Naive thymus-derived CD4-positive, alpha-beta T cell (primary cell): ENCODE measurements at regions not wholly inside any gene's neighbourhood (a gene's known extent, or its start where the extent isn't known, plus 50 kb on each side); places are given as distances from the start of the nearest gene placed in this dataset.
"Not testable (repeated sequence)": the region's sequence is repeated elsewhere in the genome, so short reads cannot be mapped to it uniquely, and the experiment has no call there.

ENCODE experiments used
- ATAC-seq: fragments of 150-1000 bp; cut with Tn5 transposase; 2 replicates; pipeline ENCODE4 v1.10.0; 2021; ENCODE audit warnings: mild to moderate bottlenecking, moderate library complexity
- CTCF ChIA-PET: fragments of 350-600 bp; sonication (Branson Sonifier 250); formaldehyde crosslinking; loops from one replicate; lab custom pipeline; 2021; ENCODE audit warnings: antibody characterized with exemption; lab: Charles Lee
- POLR2A ChIA-PET: fragments of 350-600 bp; sonication (Branson Sonifier 250); formaldehyde crosslinking; loops from one replicate; lab custom pipeline; 2021; ENCODE audit warnings: antibody characterized with exemption, inconsistent platforms; lab: Charles Lee
- DNase-seq, 9 donors: peaks; one replicate each; pipeline versions ENCODE4 v3.0.0 to v3.0.0-alpha.2; 2020 to 2022; ENCODE audit warnings: mixed read lengths in 1 of 9
- H3K27ac ChIP-seq: one replicate; pipeline ENCODE4 v1.7.0; 2013; ENCODE audit warnings: mild to moderate bottlenecking, low read depth, low read length, moderate library complexity
- H3K27me3 ChIP-seq, 2 donors: one replicate each; pipeline ENCODE4 v1.7.0; 2013; ENCODE audit warnings: low read length in 2 of 2, mild to moderate bottlenecking in 2 of 2, moderate library complexity in 2 of 2; ENCODE audit not compliant: control insufficient read depth in 2 of 2, insufficient read depth in 2 of 2
- H3K36me3 ChIP-seq, 3 experiments: 1 replicate in 2 of 3; 2 replicates in 1 of 3; pipeline ENCODE4 v1.7.0; 2013; ENCODE audit warnings: low read length in 3 of 3, mild to moderate bottlenecking in 3 of 3, moderate library complexity in 1 of 3; ENCODE audit not compliant: insufficient read depth in 3 of 3, control insufficient read depth in 2 of 3
- H3K4me1 ChIP-seq, 2 donors: one replicate each; pipeline ENCODE4 v1.7.0; 2013; ENCODE audit warnings: low read length in 2 of 2, mild to moderate bottlenecking in 2 of 2, moderate library complexity in 1 of 2; ENCODE audit not compliant: control insufficient read depth in 2 of 2, insufficient read depth in 2 of 2
- H3K4me3 ChIP-seq: 2 replicates; pipeline ENCODE4 v1.7.0; 2013; ENCODE audit warnings: mild to moderate bottlenecking, low read length
- H3K9me3 ChIP-seq, 3 experiments: 1 replicate in 2 of 3; 2 replicates in 1 of 3; pipeline ENCODE4 v1.7.0; 2013; ENCODE audit warnings: low read length in 3 of 3; ENCODE audit not compliant: control insufficient read depth in 2 of 3
- H3K27ac Mint-ChIP-seq, 9 donors: one replicate each; pipeline ENCODE4 v1.8.0; 2020 to 2022; ENCODE audit warnings: mixed read lengths in 9 of 9, mild to moderate bottlenecking in 8 of 9, moderate library complexity in 5 of 9, inconsistent platforms in 2 of 9
- H3K27me3 Mint-ChIP-seq, 5 donors: one replicate each; pipeline ENCODE4 v1.8.0; 2021 to 2022; ENCODE audit warnings: mixed read lengths in 5 of 5, mild to moderate bottlenecking in 1 of 5
- H3K36me3 Mint-ChIP-seq, 5 donors: one replicate each; pipeline ENCODE4 v1.8.0; 2020 to 2022; ENCODE audit warnings: mixed read lengths in 5 of 5, mild to moderate bottlenecking in 3 of 5, inconsistent platforms in 1 of 5
- H3K4me1 Mint-ChIP-seq, 7 donors: one replicate each; pipeline ENCODE4 v1.8.0; 2020 to 2022; ENCODE audit warnings: mixed read lengths in 7 of 7, mild to moderate bottlenecking in 3 of 7, inconsistent platforms in 1 of 7
- H3K4me3 Mint-ChIP-seq, 10 donors: one replicate each; pipeline ENCODE4 v1.8.0; 2020 to 2022; ENCODE audit warnings: mild to moderate bottlenecking in 10 of 10, mixed read lengths in 10 of 10, moderate library complexity in 6 of 10, inconsistent platforms in 2 of 10
- H3K9me3 Mint-ChIP-seq, 11 donors: one replicate each; pipeline ENCODE4 v1.8.0; 2020 to 2022; ENCODE audit warnings: mixed read lengths in 11 of 11, mild to moderate bottlenecking in 4 of 11, inconsistent platforms in 1 of 11, moderate library complexity in 1 of 11
- intact Hi-C, 2 donors: fragments of 100-400 bp; cut with micrococcal nuclease; formaldehyde crosslinking; loops; one replicate each; pipeline ENCODE4 v1.15.1; 2023

DNA sequence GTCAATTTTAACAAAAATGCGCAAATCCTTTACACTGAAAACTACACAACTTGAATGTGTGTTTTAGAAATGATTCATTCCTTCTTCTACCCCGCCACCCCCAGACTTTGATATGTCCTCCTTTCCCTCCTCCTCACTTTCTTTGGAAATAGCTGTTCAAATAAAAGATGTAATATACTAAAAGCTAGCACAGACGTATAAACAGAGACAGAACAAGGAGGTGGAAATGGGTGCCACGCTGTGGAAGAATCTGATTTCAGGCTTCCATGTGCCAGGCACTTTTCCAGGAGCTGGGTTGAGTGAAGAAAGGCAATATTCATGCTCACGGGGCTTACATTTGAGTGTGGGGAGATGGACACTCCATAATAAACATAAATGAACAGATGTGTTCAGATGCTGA is 246.6 kb downstream of the ZNF92 start:
- ATAC-seq, DNase-seq, intact Hi-C loops, H3K36me3 ChIP-seq, H3K27me3 ChIP-seq, H3K9me3 Mint-ChIP-seq, H3K27ac ChIP-seq, H3K27ac Mint-ChIP-seq, H3K4me1 Mint-ChIP-seq, H3K36me3 Mint-ChIP-seq, H3K4me1 ChIP-seq, CTCF ChIA-PET, H3K4me3 Mint-ChIP-seq, H3K9me3 ChIP-seq, H3K4me3 ChIP-seq, POLR2A ChIA-PET: not testable (repeated sequence)
- peaks cover 19 to 47% (median 33%) of the 10 kb centered on the region in 5 donors for H3K27me3 Mint-ChIP-seq

DNA sequence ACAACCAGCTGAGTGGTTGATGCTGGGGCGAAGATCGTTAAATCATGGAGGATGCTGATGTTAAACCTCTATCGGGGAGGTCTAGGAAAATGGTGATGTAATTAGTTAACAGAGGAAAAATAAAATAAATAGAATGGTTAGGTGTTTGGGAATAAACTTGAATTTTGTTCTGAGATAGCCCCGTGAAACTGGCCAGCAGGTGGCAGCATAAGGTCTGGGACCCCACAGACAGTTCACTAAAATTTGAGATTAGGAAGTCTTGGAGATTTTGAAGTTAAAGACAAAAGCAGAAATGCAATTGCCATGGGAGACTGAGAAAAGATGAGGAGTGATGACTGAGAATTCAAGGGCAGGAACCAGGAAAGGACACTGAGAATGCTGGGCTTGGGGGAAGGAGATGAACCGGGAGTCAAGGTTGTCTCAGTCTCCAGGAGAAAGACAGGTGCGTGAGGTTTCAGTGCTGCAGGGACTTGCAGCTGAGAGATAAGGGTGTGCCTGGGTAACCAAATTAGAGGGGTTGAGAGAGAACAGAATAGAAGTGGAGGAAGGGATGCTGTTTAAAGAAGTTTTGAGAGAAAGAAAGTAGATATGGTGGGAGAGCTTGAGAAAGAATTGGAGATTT is 248.0 kb downstream of the ZNF92 start:
- H3K4me1 ChIP-seq, H3K27ac ChIP-seq, H3K36me3 ChIP-seq, intact Hi-C loops, POLR2A ChIA-PET, H3K9me3 ChIP-seq, H3K27ac Mint-ChIP-seq, H3K4me1 Mint-ChIP-seq, H3K36me3 Mint-ChIP-seq, H3K9me3 Mint-ChIP-seq, H3K4me3 Mint-ChIP-seq, H3K4me3 ChIP-seq, H3K27me3 ChIP-seq: not testable (repeated sequence)
- CTCF ChIA-PET, result interaction anchor here (0.6 kb wide), 1 partner anchor 565 kb away, joined by 3 read pairs; no protein-coding TSS in a partner anchor
- peaks cover 22 to 42% (median 31%) of the 10 kb centered on the region in 5 donors for H3K27me3 Mint-ChIP-seq
- peak; percentile 37 for ATAC-seq
- DNase-seq, result peak in 4 of 9 donors; percentile 2 to 13 (median 10)

DNA sequence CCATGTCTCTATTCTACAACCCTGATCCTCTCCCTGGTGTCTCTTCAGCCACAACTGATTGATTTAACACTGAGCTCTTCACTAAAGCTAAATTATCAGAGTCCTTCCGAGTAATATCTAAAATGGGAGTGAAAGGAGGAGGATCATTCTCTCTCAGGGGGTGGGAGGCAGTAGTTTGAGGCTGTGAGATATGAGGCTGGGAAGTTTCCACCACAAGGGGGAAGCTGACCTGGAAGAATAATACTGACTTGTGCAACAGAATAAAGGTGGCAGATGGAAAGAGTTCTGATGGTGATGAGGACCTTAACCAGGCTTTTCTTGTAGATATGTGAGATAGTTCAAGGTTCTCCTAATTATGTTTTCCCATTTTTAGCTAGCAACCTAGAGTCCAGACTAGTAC is 241.6 kb upstream of the VKORC1L1 start:
- H3K4me1 ChIP-seq, POLR2A ChIA-PET, intact Hi-C loops, ATAC-seq, H3K4me1 Mint-ChIP-seq, H3K4me3 Mint-ChIP-seq, H3K27me3 ChIP-seq, H3K9me3 ChIP-seq, H3K36me3 ChIP-seq, H3K36me3 Mint-ChIP-seq, H3K27me3 Mint-ChIP-seq, H3K9me3 Mint-ChIP-seq, H3K27ac ChIP-seq, DNase-seq, CTCF ChIA-PET, H3K4me3 ChIP-seq, H3K27ac Mint-ChIP-seq: not testable (repeated sequence)

DNA sequence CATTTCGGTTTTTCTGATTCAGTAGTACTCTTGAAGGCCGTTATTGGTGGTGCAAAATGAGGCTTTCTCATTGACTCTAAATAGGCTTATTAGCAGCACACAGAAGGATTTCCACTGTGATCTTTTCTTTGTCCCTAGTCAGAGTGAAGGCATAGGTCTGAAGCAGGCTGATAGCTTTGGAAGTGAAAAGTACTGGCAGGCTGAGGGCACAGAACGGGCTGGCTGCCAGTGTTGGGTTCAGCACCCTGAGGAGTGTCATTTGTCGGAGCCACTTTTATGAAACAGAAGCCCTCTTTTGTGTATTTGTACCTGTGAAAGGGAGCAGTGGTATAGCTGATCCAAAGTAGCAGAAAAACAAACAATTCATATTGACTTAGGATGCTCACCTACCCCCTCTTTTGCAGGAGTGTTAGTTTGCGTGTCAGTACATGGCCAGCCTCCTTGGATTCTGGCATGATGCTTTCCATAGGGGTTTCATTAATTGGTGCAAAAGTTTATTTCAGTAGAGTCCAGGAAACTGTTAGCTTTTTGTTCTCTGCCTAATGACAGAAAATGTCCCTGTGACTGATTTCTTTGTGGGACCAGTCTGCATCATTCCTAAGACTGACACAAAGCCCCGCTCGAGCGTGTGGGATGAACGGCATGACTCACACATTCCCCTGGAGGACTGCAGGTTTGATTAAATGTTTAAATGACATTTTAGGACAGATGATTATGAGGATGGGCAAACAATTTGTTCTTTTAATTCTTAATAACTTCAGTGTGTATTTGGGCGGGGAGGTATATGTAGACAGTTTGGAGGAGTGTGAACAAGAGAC is 239.1 kb upstream of the VKORC1L1 start:
- H3K27me3 Mint-ChIP-seq, H3K9me3 Mint-ChIP-seq, DNase-seq, ATAC-seq, H3K36me3 ChIP-seq, CTCF ChIA-PET, H3K4me1 Mint-ChIP-seq, H3K4me3 ChIP-seq, H3K27ac ChIP-seq, POLR2A ChIA-PET, H3K27me3 ChIP-seq, H3K4me1 ChIP-seq, H3K36me3 Mint-ChIP-seq, H3K4me3 Mint-ChIP-seq, H3K9me3 ChIP-seq, intact Hi-C loops, H3K27ac Mint-ChIP-seq: not testable (repeated sequence)

DNA sequence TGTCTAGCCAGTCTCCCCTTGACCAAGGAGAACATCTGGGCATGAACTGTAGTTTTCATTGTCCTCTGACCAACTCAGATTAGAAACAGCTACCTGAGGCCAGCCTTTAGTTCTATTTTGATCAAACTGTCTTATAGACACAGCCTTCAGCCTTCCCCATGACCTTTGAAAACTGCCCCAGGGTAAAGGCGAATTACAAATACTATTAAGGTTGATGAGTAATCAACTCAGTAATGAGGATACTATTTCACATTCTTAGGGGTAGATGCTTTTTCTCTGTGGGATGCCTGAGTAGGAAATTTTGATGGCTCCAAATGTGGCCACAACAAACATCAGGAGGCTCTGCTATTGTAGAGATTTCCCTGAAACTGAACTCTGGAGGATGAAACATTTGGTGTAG is 234.0 kb upstream of the VKORC1L1 start:
- H3K36me3 Mint-ChIP-seq, H3K4me3 ChIP-seq, intact Hi-C loops, DNase-seq, H3K4me1 Mint-ChIP-seq, ATAC-seq, H3K4me3 Mint-ChIP-seq, H3K27me3 ChIP-seq, H3K9me3 Mint-ChIP-seq, H3K27ac Mint-ChIP-seq, H3K36me3 ChIP-seq, H3K9me3 ChIP-seq, H3K4me1 ChIP-seq, POLR2A ChIA-PET, H3K27ac ChIP-seq, CTCF ChIA-PET, H3K27me3 Mint-ChIP-seq: not testable (repeated sequence)

DNA sequence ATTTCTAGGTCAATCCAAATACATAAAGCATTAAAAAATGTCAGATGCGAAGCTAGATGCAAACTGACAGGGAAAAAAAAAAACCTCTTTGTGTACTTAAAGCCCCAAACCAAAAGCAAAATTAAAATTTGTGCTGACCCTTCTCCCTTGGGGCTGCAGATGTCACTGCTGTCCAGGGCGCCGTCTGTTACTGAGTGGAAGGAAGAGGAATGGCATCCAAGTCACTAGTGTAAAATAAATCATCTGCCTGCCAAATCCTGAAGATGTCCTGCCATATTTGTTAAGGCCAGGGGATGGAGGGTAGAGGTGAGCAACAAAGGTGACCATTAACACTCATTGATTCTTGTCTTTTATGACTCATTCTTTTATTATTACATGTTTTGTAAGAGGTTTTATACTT is 233.2 kb upstream of the VKORC1L1 start:
- H3K4me3 ChIP-seq, H3K4me1 ChIP-seq, H3K27ac ChIP-seq, H3K9me3 Mint-ChIP-seq, intact Hi-C loops, ATAC-seq, CTCF ChIA-PET, H3K4me1 Mint-ChIP-seq, POLR2A ChIA-PET, H3K27me3 Mint-ChIP-seq, H3K27ac Mint-ChIP-seq, H3K27me3 ChIP-seq, H3K36me3 ChIP-seq, H3K36me3 Mint-ChIP-seq, DNase-seq, H3K9me3 ChIP-seq, H3K4me3 Mint-ChIP-seq: not testable (repeated sequence)

DNA sequence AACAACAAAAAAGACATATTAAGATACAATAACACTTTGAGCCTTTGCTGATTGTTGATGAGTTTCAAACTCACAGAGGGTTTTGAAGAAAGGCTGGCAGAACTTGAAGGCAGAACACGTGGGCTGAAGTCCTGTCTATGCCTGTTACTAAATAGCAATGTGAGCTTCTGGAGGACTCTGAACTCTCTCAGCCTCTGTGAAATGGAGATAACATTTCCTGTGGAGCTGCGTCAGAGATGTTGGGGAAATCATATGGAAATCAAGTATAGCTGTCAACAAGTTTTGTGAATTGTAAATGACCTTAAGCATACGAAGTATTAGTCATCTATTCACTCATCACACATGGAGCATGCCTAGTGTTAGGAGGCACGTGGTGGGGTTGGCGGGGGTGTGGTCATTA is 229.4 kb upstream of the VKORC1L1 start:
- intact Hi-C loops, H3K4me1 ChIP-seq, H3K36me3 Mint-ChIP-seq, H3K4me1 Mint-ChIP-seq, H3K36me3 ChIP-seq, H3K27ac Mint-ChIP-seq, H3K9me3 Mint-ChIP-seq, CTCF ChIA-PET, H3K9me3 ChIP-seq, H3K27me3 Mint-ChIP-seq, H3K4me3 Mint-ChIP-seq, H3K27ac ChIP-seq, H3K27me3 ChIP-seq, DNase-seq, POLR2A ChIA-PET, H3K4me3 ChIP-seq, ATAC-seq: not testable (repeated sequence)
